AG10803 (cell line): ENCODE measurements at regions not wholly inside any gene's neighbourhood (a gene's known extent, or its start where the extent isn't known, plus 50 kb on each side); places are given as distances from the start of the nearest gene placed in this dataset.

Source experiments
- DNase-seq: peaks from one replicate; pipeline ENCODE4 v3.0.0; 2010; ENCODE audit warnings: low read depth
- H3K4me3 ChIP-seq: 2 replicates; pipeline ENCODE4 v1.5.1; 2011; ENCODE audit warnings: mild to moderate bottlenecking, low read length, control low read depth
- TF ChIP-seq, protein P1 (sequence below): conservative IDR thresholded peaks from 2 replicates; pipeline ENCODE4 v1.5.1; 2011; ENCODE audit warnings: mild to moderate bottlenecking, low read length, control low read depth, inconsistent platforms

- TF ChIP-seq, protein P1, sequence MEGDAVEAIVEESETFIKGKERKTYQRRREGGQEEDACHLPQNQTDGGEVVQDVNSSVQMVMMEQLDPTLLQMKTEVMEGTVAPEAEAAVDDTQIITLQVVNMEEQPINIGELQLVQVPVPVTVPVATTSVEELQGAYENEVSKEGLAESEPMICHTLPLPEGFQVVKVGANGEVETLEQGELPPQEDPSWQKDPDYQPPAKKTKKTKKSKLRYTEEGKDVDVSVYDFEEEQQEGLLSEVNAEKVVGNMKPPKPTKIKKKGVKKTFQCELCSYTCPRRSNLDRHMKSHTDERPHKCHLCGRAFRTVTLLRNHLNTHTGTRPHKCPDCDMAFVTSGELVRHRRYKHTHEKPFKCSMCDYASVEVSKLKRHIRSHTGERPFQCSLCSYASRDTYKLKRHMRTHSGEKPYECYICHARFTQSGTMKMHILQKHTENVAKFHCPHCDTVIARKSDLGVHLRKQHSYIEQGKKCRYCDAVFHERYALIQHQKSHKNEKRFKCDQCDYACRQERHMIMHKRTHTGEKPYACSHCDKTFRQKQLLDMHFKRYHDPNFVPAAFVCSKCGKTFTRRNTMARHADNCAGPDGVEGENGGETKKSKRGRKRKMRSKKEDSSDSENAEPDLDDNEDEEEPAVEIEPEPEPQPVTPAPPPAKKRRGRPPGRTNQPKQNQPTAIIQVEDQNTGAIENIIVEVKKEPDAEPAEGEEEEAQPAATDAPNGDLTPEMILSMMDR: no peak
- DNase-seq: no peak
- no peak overlapping the region for H3K4me3 ChIP-seq
Observed at GRCh38 chr7:69149804-69150782, 448.2 kb upstream of the AUTS2 start.

GRCh38 chr7:69162326-69162725 lies 435.9 kb upstream of the AUTS2 start:
- TF ChIP-seq, protein P1: no peak
- no peak overlapping the region for H3K4me3 ChIP-seq
- no peak for DNase-seq

GRCh38 chr7:69162931-69163670 lies 435.2 kb upstream of the AUTS2 start:
- peak; percentile 54 for DNase-seq
- H3K4me3 ChIP-seq: no peak overlapping the region
- TF ChIP-seq, protein P1: no peak

DNA sequence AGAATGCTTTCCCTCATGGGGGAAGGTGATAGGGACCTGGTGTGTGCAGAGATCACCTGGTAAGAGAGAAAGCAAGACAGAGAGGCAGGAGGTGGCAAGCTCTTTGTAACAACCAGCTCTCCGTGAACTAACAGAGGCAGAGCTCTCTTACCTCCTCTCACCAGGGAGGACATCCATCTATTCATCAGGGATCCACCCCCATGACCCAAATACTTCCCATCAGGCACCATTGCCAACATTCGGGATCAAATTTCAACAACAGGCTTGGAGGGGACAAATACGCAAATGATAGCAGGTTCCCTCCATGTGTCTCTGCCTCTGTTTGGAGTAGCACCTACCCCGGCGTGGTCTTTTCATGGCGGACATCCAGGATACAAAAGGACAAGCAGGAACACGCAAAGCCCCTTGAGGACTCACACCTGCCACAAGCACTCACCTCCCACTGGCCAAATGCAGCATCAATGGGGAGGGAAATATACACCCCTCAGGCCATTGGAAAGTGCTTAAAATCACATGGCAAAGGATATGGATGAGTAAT lies 431.2 kb upstream of the AUTS2 start:
- TF ChIP-seq, protein P1: no peak
- no peak for DNase-seq
- no peak overlapping the region for H3K4me3 ChIP-seq

GRCh38 chr7:69169386-69169785 lies 428.9 kb upstream of the AUTS2 start:
- TF ChIP-seq, protein P1: no peak
- H3K4me3 ChIP-seq: no peak overlapping the region
- DNase-seq: no peak

- DNase-seq: no peak
- TF ChIP-seq, protein P1: no peak
- no peak overlapping the region for H3K4me3 ChIP-seq
Observed at GRCh38 chr7:69172357-69173077, 425.8 kb upstream of the AUTS2 start.
